HG03097 (cell line): ENCODE measurements at regions not wholly inside any gene's neighbourhood (a gene's known extent, or its start where the extent isn't known, plus 50 kb on each side); places are given as distances from the start of the nearest gene placed in this dataset.

ENCODE experiments used
- ATAC-seq: cut with Tn5 transposase; IDR thresholded peaks from one replicate; pipeline ENCODE4 v1.9.1; 2021; ENCODE audit not compliant: unreplicated experiment, low FRiP score

GRCh38 chr13:73691891-73692290 is 442.3 kb downstream of the KLF12 start:
- no peak for ATAC-seq

- ATAC-seq, result no peak
Observed at GRCh38 chr13:73687929-73688328, 446.3 kb downstream of the KLF12 start.

- ATAC-seq, result no peak
Observed at GRCh38 chr13:73687087-73687486, 447.1 kb downstream of the KLF12 start.

GRCh38 chr13:73684750-73685149 is 449.5 kb downstream of the KLF12 start:
- ATAC-seq, result no peak

GRCh38 chr13:73684286-73684685 is 449.9 kb downstream of the KLF12 start:
- no peak for ATAC-seq

GRCh38 chr13:73683746-73684145 is 450.5 kb downstream of the KLF12 start:
- no peak for ATAC-seq

- no peak for ATAC-seq
Observed at GRCh38 chr13:73681779-73682178, 452.4 kb downstream of the KLF12 start.

- ATAC-seq, result no peak
Observed at GRCh38 chr13:73681015-73681414, 453.2 kb downstream of the KLF12 start.

GRCh38 chr13:73677048-73677601 is 457.1 kb downstream of the KLF12 start:
- ATAC-seq, result no peak

GRCh38 chr13:73676550-73677047 is 457.6 kb downstream of the KLF12 start:
- no peak for ATAC-seq

- no peak for ATAC-seq
Observed at GRCh38 chr13:73675821-73676220, 458.4 kb downstream of the KLF12 start.

GRCh38 chr13:73674570-73674969 is 459.6 kb downstream of the KLF12 start:
- ATAC-seq, result no peak

GRCh38 chr13:73673931-73674330 is 460.3 kb downstream of the KLF12 start:
- ATAC-seq, result no peak

GRCh38 chr13:73672492-73672891 is 461.7 kb downstream of the KLF12 start:
- ATAC-seq, result no peak

GRCh38 chr13:73671732-73672131 is 462.5 kb downstream of the KLF12 start:
- no peak for ATAC-seq

GRCh38 chr13:73671011-73671410 is 463.2 kb downstream of the KLF12 start:
- no peak for ATAC-seq

GRCh38 chr13:73667756-73668155 is 466.4 kb downstream of the KLF12 start:
- ATAC-seq, result no peak

- ATAC-seq, result no peak
Observed at GRCh38 chr13:73665261-73665660, 468.9 kb downstream of the KLF12 start.

GRCh38 chr13:73664851-73665250 is 469.4 kb downstream of the KLF12 start:
- no peak for ATAC-seq

- no peak for ATAC-seq
Observed at GRCh38 chr13:73662833-73663232, 471.4 kb downstream of the KLF12 start.

- ATAC-seq, result no peak
Observed at GRCh38 chr13:73661687-73662425, 472.3 kb downstream of the KLF12 start.

GRCh38 chr13:73661066-73661465 is 473.1 kb downstream of the KLF12 start:
- no peak for ATAC-seq
